NCI-H510A (cell line): ENCODE measurements at regions not wholly inside any gene's neighbourhood (a gene's known extent, or its start where the extent isn't known, plus 50 kb on each side); places are given as distances from the start of the nearest gene placed in this dataset.
"Not testable (repeated sequence)": the region's sequence is repeated elsewhere in the genome, so short reads cannot be mapped to it uniquely, and the experiment has no call there.

Source experiments
- DNase-seq: peaks from one replicate; lab custom pipeline; 2025; lab: John Stamatoyannopoulos, UW

GRCh38 chr1:233722212-233722979, 108.5 kb downstream of the KCNK1 start:
- DNase-seq: no peak

DNA sequence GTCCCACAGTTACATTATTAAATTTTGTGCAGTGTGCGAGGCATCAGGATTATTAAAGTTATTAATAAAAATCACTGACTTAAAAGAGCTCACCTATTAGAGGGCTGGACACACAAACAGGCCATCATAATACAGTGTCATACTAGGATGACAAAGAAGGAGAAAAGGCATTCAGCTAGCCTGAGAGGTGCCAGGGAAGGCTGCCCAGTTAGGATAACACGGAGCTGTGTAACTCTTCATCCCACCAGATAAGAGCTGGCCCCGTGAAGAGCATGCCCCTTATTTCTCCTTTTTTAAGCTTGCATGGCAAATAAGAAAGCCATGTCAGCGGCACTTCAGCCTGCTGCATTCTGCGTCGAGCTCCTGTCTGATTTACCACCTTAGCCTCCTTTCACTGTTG, 109.5 kb downstream of the KCNK1 start:
- no peak for DNase-seq

DNA sequence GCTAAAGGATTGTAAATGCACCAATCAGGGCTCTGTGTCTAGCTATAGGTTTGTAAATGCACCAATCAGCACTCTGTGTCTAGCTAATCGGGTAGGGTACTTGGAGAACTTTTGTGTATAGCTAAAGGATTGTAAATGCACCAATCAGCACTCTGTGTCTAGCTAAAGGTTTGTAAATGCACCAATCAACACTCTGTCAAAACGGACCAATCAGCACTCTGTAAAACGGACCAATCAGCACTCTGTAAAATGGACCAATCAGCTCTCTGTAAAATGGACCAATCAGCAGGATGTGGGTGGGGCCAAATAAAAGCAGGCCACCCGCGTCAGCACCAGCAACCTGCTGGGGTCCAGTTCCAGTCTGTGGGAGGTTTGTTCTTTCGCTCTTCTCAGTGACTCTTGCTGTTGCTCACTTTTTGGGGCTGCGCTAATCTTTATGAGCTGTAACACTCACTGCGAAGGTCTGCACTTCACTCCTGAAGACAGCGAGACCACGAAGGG, 110.3 kb downstream of the KCNK1 start:
- not testable (repeated sequence) for DNase-seq

DNA sequence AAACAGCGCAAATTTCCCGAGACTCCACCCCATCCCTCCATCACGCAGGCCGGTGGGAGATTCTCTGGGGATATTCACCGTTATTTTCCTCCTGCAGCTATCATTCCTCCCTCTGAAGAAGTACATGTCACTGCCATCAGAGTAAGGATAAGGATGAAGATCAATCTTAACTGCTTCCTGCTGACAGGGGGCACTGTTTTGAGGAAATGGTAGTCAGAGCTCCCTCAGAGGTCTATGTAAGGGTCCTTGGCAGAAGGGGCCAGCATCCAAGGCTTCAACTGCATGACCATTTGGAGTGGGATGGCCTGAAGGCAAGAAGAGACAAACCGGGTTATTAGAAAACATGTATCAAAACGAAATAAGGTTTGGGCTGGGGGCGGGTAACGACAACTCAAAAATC, 111.5 kb downstream of the KCNK1 start:
- DNase-seq: no peak

- no peak for DNase-seq
Observed at GRCh38 chr1:233728721-233729120, 114.8 kb downstream of the KCNK1 start.

- no peak for DNase-seq
Observed at GRCh38 chr1:233730380-233730779, 116.5 kb downstream of the KCNK1 start.

DNA sequence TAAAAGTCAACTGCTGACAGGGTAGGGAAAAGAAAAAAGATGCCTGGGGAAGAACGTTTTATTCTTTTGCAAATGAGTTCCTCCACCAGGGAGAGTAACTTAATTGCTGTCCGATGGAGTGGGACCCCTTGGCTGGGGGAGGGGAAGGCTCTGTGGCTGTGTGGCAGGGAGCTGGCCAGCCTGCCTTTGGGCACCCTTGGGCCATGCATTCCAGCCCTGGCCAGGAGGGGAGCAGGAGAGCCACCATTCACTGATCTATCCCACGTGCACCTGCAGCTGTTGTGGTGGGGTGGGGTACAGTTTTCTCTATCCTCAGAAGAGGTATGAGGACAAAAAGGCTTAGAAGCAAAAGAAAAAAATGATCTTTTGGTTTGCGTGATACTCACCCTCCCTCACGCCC, 116.9 kb downstream of the KCNK1 start:
- DNase-seq: no peak

DNA sequence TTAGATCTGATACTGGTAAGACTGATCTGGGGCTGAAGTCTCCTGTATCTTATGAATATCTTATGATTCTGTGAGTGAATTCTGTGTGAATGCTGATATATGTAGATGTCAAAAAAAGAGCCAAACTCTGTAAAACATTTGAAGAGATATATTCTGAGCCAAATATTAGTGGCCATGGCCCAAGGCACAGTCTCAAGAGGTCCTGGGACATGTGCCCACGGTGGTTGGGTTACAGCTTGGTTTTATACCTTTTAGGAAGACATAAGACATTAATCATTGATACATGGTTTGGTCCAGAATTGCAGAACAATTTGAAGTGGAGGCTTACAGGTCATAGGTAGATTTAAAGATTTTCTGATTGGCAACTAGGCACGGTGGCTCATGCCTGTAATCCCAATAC, 118.3 kb downstream of the KCNK1 start:
- no peak for DNase-seq

DNA sequence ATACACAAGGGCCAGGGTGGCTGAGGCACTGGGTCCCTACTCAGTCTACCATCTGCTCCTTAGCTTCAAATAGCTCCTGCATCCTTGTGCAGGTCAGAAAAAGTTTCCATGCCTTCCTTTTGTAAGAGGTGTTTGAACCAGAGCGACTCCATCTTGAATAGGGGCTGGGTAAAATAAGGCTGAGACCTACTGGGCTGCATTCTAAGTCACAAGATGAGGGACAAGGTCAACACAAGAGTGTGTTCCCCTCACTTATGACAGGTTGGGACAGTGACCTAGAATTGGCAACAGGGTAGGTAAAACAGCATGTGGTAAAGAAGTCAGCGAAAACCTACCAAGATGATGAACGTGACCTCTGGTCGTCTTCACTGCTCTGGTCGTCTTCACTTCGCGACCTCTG, 120.5 kb downstream of the KCNK1 start:
- no peak for DNase-seq

DNA sequence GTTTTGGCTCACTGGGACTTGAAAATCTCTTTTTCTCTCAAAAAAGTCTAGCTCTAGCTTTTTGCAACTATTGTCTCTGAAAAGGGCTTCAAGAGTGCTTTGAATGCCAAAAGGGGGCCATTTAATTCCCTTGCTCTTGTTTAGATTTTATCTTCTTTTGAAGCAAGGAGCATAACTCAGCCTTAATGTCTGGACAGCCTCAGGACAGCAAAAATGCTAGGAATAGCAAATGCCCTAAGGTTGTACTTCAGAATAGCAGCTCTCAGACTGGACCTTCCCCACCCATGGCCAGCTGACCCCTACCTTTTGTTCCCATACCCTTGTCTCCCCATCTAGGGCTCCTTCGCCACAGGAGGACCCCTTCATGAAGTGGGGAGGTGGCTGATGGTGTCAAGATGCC, 121.4 kb downstream of the KCNK1 start:
- DNase-seq: no peak

GRCh38 chr1:233735847-233736246, 121.9 kb downstream of the KCNK1 start:
- no peak for DNase-seq

DNA sequence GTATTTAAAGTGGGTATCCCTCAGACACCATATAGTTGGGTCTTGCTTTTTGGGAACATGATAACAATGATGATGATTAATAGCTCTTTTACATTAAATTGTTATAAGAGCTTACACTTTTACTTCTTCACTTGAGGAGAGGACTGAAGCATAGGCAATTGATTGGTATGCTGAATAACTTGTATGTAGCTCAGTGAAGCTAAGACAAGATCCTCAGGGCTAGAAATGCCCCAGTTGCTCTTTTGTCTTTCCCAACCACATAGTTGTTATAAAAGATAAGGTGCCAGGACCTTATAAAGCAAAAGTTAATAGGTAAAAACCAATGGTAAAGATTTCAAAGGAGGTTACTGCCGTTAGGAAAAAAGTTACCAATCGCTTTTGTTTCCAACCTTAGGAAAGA, 123.4 kb downstream of the KCNK1 start:
- no peak for DNase-seq

- DNase-seq: no peak
Observed at GRCh38 chr1:233738396-233738795, 124.5 kb downstream of the KCNK1 start.

DNA sequence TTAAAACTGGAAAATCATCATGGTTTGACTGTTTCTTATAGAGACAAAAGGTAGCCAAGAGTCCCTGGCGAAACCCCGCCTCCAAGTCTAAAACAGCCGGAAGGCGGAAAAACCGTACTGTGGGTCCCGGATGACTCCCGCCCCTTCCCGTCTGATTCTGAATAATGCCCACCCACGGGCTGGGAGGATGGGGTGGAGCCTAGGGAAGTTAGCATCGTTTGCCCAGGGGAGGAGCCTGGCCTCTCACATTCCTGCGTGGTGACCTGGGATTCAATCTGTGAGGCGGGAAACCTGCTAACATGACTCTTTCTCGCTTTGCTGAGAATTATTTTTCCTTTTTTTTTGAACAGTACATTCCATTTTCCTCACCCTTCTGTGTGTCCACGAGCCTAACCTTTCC, 124.9 kb downstream of the KCNK1 start:
- DNase-seq: no peak

- DNase-seq: no peak
Observed at GRCh38 chr1:233744779-233745513, 131.0 kb downstream of the KCNK1 start.

DNA sequence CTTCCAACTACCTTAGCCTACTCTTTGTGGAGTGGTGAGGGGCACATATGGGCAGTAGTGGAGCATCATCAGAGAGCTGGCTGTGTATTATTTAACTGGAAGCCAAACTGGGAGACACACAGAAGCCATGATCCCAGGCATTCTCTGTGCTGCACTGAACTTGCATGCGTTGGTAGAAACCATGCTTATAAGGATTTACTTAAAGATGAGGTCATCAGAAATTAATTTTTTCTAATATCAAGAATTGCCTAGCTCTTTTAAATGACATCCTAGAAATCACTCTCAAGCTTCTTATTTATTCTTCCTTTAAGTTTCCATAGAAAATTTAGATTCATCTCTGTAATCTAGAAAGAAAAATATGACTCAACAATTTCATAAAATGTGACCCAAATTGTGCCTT, 136.2 kb downstream of the KCNK1 start:
- DNase-seq: no peak

DNA sequence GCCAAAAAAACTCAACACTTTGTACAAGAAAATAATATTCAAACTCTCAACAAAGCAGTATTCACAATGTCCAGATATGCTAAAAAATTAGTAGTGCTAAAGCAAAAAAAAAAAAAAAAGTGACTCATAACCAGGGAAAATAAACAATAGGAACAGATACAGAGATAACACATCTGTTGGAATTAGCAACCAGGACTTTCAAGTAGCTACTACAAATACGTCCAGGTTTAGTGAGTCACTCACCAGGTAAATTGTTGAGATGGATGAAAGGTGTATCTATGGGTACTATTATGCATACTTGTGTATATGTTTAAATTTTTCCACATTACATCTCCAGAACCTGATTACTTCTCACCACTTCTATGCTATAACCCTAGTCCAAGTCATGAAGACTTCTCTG, 144.8 kb upstream of the SLC35F3 start:
- DNase-seq: no peak

GRCh38 chr1:233764304-233764703, 140.2 kb upstream of the SLC35F3 start:
- not testable (repeated sequence) for DNase-seq

- no peak for DNase-seq
Observed at GRCh38 chr1:233777566-233777965, 126.9 kb upstream of the SLC35F3 start.

DNA sequence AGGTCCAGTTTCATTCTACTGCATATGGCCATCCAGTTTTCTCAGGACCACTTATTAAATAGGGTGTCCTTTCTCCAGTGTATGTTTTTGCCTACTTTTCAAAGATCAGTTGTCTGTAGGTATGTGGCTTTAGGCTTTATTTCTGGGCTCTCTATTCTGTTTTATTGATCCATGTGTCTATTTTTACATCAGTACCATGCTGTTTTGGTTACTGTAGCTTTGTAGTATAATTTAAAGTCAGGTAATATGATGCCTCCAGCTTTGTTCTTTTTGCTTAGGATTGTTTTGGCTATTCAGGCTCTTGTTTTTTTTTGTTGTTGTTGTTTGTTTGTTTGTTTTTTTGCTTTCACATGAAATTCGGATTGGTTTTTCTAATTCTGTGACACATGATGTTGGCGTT, 124.4 kb upstream of the SLC35F3 start:
- DNase-seq: no peak

DNA sequence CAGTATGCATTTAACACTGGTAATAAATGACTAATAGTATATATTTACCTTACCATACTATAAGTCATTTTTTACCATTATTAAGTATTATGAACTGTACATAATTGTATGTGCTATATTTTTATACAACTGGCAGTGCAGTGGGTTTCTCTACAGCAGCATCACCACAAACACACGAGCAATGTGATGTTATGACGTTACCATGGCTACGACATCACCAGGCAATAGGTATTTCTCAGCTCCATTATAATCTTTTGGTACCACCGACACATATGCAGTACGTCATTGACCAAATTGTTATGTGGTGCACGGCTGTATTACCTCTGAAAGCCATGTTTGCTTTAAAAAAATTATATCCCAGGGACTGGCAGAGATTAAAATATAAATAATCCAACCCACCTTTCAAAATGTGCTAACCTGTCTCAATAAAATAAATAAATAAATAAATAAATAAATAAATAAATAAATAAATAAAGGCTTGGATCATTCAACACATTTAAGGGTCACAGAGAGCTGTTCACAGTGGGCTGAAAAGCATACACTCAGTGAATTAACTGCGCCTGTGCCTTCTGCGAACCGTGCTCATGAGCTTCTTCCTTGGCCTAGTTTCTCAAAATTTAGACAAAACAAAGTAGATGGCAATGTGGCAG, 121.4 kb upstream of the SLC35F3 start:
- DNase-seq: no peak

DNA sequence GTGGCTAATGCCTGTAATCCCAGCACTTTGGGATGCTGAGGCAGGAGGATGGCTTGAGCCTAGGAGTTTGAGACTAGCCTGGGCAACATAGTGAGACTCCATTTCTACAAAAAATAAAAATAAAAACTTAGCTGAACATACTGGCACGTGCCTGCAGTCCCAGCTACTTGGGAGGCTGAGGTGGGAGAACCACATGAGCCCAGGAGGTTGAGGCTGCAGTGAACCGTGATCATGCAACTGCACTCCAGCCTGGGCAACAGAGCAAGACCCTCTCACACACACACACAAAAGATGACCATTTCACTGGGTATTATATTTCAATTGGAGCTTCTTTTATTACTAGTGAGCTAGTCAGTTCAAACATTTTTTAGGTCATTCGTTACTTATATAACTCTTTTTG, 116.9 kb upstream of the SLC35F3 start:
- DNase-seq: no peak

DNA sequence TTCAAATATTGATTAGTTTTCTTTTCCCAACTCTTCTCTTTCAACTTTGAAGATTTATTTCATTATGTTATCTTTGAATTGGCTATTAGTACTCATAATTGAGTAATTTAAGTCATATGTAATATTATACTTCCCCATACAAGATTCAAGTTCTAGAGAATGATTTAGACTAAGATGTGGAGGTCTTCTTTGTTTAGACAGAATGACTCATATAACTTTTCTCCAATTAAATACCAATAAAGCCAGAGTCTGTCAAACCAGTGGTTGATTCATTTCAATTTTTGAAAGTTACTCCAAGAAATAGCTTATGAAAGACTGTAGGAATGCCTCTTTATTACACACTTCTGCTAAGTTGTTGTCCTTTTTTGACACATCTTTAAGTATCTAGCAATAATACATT, 115.8 kb upstream of the SLC35F3 start:
- DNase-seq: no peak
